ENCODE measurements at regions not wholly inside any gene's neighbourhood (a gene's known extent, or its start where the extent isn't known, plus 50 kb on each side); places are given as distances from the start of the nearest gene placed in this dataset.

GRCh38 chr6:80940571-80940970 lies 811.9 kb downstream of the TENT5A start:
- TF ChIP-seq, protein P1, sequence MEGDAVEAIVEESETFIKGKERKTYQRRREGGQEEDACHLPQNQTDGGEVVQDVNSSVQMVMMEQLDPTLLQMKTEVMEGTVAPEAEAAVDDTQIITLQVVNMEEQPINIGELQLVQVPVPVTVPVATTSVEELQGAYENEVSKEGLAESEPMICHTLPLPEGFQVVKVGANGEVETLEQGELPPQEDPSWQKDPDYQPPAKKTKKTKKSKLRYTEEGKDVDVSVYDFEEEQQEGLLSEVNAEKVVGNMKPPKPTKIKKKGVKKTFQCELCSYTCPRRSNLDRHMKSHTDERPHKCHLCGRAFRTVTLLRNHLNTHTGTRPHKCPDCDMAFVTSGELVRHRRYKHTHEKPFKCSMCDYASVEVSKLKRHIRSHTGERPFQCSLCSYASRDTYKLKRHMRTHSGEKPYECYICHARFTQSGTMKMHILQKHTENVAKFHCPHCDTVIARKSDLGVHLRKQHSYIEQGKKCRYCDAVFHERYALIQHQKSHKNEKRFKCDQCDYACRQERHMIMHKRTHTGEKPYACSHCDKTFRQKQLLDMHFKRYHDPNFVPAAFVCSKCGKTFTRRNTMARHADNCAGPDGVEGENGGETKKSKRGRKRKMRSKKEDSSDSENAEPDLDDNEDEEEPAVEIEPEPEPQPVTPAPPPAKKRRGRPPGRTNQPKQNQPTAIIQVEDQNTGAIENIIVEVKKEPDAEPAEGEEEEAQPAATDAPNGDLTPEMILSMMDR (IDR thresholded peaks at IDR 0.05; ENCODE audit: poor library complexity, severe bottlenecking) = no peak
- TF ChIP-seq EP300 (conservative IDR thresholded peaks at IDR 0.05; ENCODE audit: poor library complexity, severe bottlenecking) = no peak
- TF ChIP-seq RAD21 (conservative IDR thresholded peaks at IDR 0.05) = no peak
- no peak for TF ChIP-seq MXI1 (conservative IDR thresholded peaks at IDR 0.05; ENCODE audit: poor library complexity, severe bottlenecking)
- no peak for TF ChIP-seq POLR2AphosphoS5 (IDR thresholded peaks at IDR 0.05)
- TF ChIP-seq REST (IDR thresholded peaks at IDR 0.05; ENCODE audit: borderline replicate concordance) = no peak
- no peak for TF ChIP-seq EZH2 (IDR thresholded peaks at IDR 0.05; ENCODE audit: borderline replicate concordance, insufficient read depth, low read length, poor library complexity, severe bottlenecking)
- no peak for TF ChIP-seq SMC3 (conservative IDR thresholded peaks at IDR 0.05; ENCODE audit: poor library complexity)
- no peak for TF ChIP-seq TAF1 (IDR thresholded peaks at IDR 0.05; ENCODE audit: low read depth)
